Panc1 (cell line): ENCODE measurements at regions not wholly inside any gene's neighbourhood (a gene's known extent, or its start where the extent isn't known, plus 50 kb on each side); places are given as distances from the start of the nearest gene placed in this dataset.
"Not testable (repeated sequence)": the region's sequence is repeated elsewhere in the genome, so short reads cannot be mapped to it uniquely, and the experiment has no call there.

Experiments used
- ATAC-seq: fragments of 200-7000 bp; cut with Tn5 transposase; 2 replicates; pipeline ENCODE4 v1.9.1; 2020; ENCODE audit warnings: mild to moderate bottlenecking, moderate library complexity
- BruUV-seq: library from RNA; stranded (reverse); fragments of 400-500 nt; replicated peaks from 2 replicates; lab custom pipeline; 2021; lab: Mats Ljungman, UMichigan
- CTCF ChIA-PET: fragments of 300-600 bp; sonication (Branson Sonifier 250); formaldehyde crosslinking; loops from one replicate; lab custom pipeline; 2022; ENCODE audit warnings: antibody characterized with exemption; lab: Charles Lee
- POLR2A ChIA-PET: fragments of 300-600 bp; sonication (Branson Sonifier 250); formaldehyde crosslinking; loops from one replicate; lab custom pipeline; 2022; ENCODE audit warnings: antibody characterized with exemption; lab: Charles Lee
- DNase-seq: peaks from one replicate; pipeline ENCODE4 v3.0.0-alpha.2; 2010; ENCODE audit warnings: low read depth, low spot score
- H3K27ac ChIP-seq: 2 replicates; pipeline ENCODE4 v1.5.1; 2011; ENCODE audit warnings: mild to moderate bottlenecking, low read length, inconsistent platforms
- H3K27me3 ChIP-seq: fragments of 200-500 bp; sonication (Bioruptor generic); 2 replicates; pipeline ENCODE4 v1.6.0; 2014; ENCODE audit warnings: low read length, inconsistent platforms; ENCODE audit not compliant: control insufficient read depth, insufficient read depth
- H3K36me3 ChIP-seq: fragments of 200-500 bp; sonication (Bioruptor generic); 2 replicates; pipeline ENCODE4 v1.5.1; 2014; ENCODE audit warnings: inconsistent platforms, mild to moderate bottlenecking, low read length, moderate library complexity; ENCODE audit not compliant: control insufficient read depth, insufficient read depth
- H3K4me1 ChIP-seq: 2 replicates; pipeline ENCODE4 v1.5.1; 2011; ENCODE audit warnings: inconsistent platforms, mild to moderate bottlenecking, low read length, moderate library complexity; ENCODE audit not compliant: control insufficient read depth, insufficient read depth
- H3K4me3 ChIP-seq, 2 experiments: 2 replicates each; pipeline ENCODE4 v1.5.1; 2011 to 2012; ENCODE audit warnings: low read depth in 2 of 2, low read length in 2 of 2, mild to moderate bottlenecking in 2 of 2, inconsistent platforms in 1 of 2, moderate library complexity in 1 of 2
- H3K9me3 ChIP-seq: fragments of 200-500 bp; sonication (Bioruptor generic); 2 replicates; pipeline ENCODE4 v1.5.1; 2014; ENCODE audit warnings: low read depth, mild to moderate bottlenecking, inconsistent platforms, low read length, moderate library complexity; ENCODE audit not compliant: control insufficient read depth, insufficient read depth
- in situ Hi-C: cut with HindIII; loops from 2 replicates; pipeline ENCODE4 v1.10.0; 2016; ENCODE audit warnings: low sequenced_read_pairs, low pct_unique_long_range_greater_than_20kb
- intact Hi-C: fragments of 100-400 bp; cut with micrococcal nuclease; formaldehyde crosslinking; loops from one replicate; pipeline ENCODE4 v1.10.0; 2022; ENCODE audit not compliant: unreplicated experiment

DNA sequence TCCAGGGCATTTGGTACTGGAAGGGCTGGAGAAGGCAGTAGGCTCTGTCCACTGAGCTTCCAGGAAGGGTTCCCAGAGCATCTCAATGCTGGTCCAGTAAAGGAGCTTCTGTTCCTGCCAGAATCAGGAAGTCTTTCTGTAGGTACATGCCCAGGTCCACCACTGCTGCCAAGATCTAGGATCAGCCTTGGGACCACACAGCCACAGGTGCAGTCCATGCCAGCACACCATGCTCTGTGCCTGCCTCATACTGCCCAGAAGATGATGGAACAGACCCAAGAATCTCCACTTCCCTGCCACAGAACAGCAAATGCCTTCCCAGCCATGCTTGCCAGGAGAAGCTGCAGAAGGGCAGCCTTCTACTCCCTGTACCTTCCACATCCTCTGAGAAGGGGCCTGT is 89.3 kb downstream of the CDRT15L2 start:
- H3K4me1 ChIP-seq, ATAC-seq, BruUV-seq, in situ Hi-C loops, H3K36me3 ChIP-seq, DNase-seq, H3K27ac ChIP-seq, intact Hi-C loops, H3K27me3 ChIP-seq, H3K4me3 ChIP-seq, H3K9me3 ChIP-seq, POLR2A ChIA-PET, CTCF ChIA-PET: not testable (repeated sequence)

DNA sequence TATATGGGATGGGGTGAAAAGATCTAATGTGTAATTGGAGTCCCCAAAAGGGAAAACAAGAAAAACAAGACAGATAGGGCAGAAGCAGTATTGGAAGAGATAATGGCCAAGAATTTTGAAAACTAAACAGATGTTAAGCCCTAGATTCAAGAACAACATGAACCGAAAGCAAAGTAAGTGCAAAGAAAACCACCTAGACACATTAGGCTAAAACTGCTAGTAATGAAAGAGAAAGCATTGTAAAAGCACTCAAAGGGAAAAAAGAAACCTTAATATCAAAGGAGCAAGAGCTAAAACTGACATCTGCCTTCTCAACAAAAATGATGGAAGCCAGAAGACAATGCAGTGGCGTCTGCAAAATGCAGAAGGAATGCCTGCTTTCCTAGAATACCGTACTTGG is 91.0 kb downstream of the CDRT15L2 start:
- ATAC-seq, in situ Hi-C loops, H3K4me1 ChIP-seq, H3K36me3 ChIP-seq, DNase-seq, H3K27me3 ChIP-seq, CTCF ChIA-PET, H3K9me3 ChIP-seq, BruUV-seq, intact Hi-C loops, H3K4me3 ChIP-seq, H3K27ac ChIP-seq, POLR2A ChIA-PET: not testable (repeated sequence)

DNA sequence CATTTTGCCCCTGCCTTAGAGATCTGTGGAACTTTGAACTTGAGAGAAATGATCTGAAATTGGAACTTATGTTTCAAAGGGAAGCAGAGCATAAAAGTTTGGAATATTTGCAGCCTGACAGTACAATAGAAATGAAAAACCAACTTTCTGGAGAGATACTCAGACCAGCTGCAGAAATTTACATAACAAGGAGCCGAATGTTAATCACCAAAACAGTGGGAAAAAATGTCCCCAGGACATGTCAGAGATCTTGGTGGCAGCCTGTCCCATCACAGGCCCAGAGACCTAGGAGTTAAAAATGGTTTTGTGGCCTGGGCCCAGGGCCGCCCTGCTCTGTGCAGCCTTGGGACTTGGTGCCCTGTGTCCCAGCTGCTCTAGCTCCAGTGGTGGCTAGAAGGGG is 94.8 kb downstream of the CDRT15L2 start:
- BruUV-seq, H3K4me3 ChIP-seq, intact Hi-C loops, ATAC-seq, H3K27me3 ChIP-seq, H3K4me1 ChIP-seq, CTCF ChIA-PET, H3K36me3 ChIP-seq, in situ Hi-C loops, H3K9me3 ChIP-seq, DNase-seq, H3K27ac ChIP-seq, POLR2A ChIA-PET: not testable (repeated sequence)

DNA sequence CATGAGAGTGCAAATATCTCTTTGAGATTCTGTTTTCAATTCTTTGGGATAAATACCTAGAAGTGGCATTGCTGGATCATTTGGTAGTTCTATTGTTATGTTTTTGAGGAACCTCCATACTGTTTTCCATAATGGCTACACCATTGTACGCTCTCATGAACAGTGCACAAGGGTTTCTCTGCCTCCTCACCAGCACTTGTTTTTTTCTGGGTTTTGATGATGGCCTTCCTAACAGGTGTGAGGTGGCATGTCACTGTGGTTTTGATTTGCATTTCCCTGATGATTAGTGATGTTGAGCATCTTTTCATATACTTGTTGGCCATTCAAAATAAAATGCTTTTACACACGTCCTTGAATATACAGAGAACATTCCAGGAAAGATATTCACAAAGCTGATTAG is 96.2 kb downstream of the CDRT15L2 start:
- ATAC-seq, POLR2A ChIA-PET, H3K27me3 ChIP-seq, H3K4me3 ChIP-seq, BruUV-seq, DNase-seq, in situ Hi-C loops, H3K27ac ChIP-seq, H3K9me3 ChIP-seq, CTCF ChIA-PET, intact Hi-C loops, H3K36me3 ChIP-seq, H3K4me1 ChIP-seq: not testable (repeated sequence)

DNA sequence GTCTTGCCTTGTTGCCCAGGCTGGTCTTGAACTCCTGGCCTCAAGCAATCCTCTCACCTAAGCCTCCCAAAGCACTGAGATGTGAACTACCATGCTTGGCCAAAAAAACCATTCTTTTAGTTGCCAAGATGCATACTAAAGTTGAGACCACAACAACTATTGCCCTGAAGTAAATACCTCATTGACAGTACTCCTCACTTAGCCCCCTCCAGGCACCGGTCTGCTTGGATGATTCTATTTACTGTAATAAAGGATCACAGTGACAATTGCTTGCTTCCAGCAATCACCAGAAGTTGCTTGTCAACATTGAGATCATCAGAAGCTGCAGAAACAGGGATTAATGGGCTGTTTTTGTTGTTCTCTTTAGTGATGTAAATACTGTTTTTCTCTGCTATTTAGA is 97.1 kb downstream of the CDRT15L2 start:
- POLR2A ChIA-PET, ATAC-seq, in situ Hi-C loops: not testable (repeated sequence)

DNA sequence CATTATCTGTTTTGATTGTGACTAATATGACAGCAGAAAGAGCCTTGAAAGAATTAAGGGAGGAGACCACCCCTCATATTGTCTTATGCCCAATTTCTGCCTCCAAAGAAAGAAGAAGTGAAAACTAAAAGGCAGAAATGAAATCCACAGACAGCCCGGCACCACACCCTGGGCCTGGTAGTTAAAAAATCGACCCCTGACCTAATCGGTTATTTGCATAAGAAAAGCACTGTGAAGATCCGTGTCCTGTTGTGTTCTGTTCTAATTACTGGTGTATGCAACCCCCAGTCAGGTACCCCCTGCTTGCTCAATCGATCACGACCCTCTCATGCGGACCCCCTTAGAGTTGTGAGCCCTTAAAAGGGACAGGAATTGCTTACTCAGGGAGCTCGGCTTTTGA is 97.9 kb downstream of the CDRT15L2 start:
- POLR2A ChIA-PET, H3K4me1 ChIP-seq, H3K4me3 ChIP-seq, DNase-seq, H3K36me3 ChIP-seq, H3K27me3 ChIP-seq, in situ Hi-C loops, H3K9me3 ChIP-seq, H3K27ac ChIP-seq, CTCF ChIA-PET, intact Hi-C loops, BruUV-seq, ATAC-seq: not testable (repeated sequence)

More for the DNA sequence above, 97.1 kb downstream of the CDRT15L2 start:
- H3K36me3 ChIP-seq, BruUV-seq, CTCF ChIA-PET, H3K27ac ChIP-seq, DNase-seq, H3K4me3 ChIP-seq, intact Hi-C loops, H3K9me3 ChIP-seq, H3K4me1 ChIP-seq, H3K27me3 ChIP-seq: not testable (repeated sequence)

DNA sequence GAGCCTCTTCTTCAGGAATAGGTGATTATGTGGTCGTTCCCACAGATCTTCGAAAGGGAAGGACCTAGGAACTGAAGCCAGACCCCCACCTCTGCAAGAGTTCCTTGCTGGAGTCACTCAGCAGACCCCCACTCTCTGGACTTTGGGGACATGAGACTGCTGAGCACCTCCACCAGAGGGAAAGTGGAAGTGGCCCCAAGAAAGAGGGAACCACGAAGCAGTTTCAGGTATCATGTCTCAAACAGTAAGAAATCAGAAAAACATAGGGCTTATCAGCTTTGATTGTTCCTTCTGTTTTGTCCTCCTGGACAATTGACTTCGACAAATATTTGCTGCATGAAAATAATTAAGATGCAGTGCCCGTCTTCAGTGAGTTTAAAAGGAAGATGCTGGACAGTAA is 98.9 kb downstream of the CDRT15L2 start:
- H3K27me3 ChIP-seq, H3K9me3 ChIP-seq, H3K36me3 ChIP-seq, POLR2A ChIA-PET, H3K4me3 ChIP-seq, H3K4me1 ChIP-seq, BruUV-seq, intact Hi-C loops, ATAC-seq, CTCF ChIA-PET, H3K27ac ChIP-seq, in situ Hi-C loops, DNase-seq: not testable (repeated sequence)
